ENCODE measurements at regions not wholly inside any gene's neighbourhood (a gene's known extent, or its start where the extent isn't known, plus 50 kb on each side); places are given as distances from the start of the nearest gene placed in this dataset.

- in situ Hi-C loops (cut with MboI; ENCODE audit: low sequenced_read_pairs), result no loop called here
Measured at GRCh38 chr6:9503111-9503761, 911.6 kb downstream of the TFAP2A start.

More at GRCh38 chr6:9503111-9503761, 911.6 kb downstream of the TFAP2A start:
- Histone ChIP-seq H2BK20ac (ENCODE audit: low read depth, low read length) (peak overlapping the region; percentile 50), H3K9me3 (ENCODE audit: control insufficient read depth, insufficient read depth, low read length) (peaks cover 4% of the 10 kb centered on the region), H4K20me1 (ENCODE audit: insufficient read depth, low read length) (no peaks in the 10 kb centered on the region), H4K8ac (ENCODE audit: low read depth in 2 of 2, low read length in 2 of 2) (peak overlapping the region in 1 of 2 experiments; percentile 52; a peak in 1 of 4 replicates), H2AFZ (replicated peaks; ENCODE audit: low read length, poor library complexity) (no peak overlapping the region), H4K91ac (ENCODE audit: insufficient read depth, low read depth, low read length) (no peak overlapping the region), H3K4me1 (ENCODE audit: control insufficient read depth, insufficient read depth, low read length) (no peaks in the 10 kb centered on the region), H3K14ac (replicated peaks; ENCODE audit: low read depth, low read length) (no peak overlapping the region), H3K9ac (ENCODE audit: low read depth, low read length) (no peak overlapping the region), H3K27me3 (ENCODE audit: control insufficient read depth, insufficient read depth, low read length) (no peaks in the 10 kb centered on the region), H4K5ac (ENCODE audit: low read depth, low read length) (no peak overlapping the region), H3K36me3 (ENCODE audit: control insufficient read depth, insufficient read depth, low read length) (no peaks in the 10 kb centered on the region), H3K79me1 (ENCODE audit: low read depth in 1 of 2, low read length in 2 of 2) (no peaks in the 10 kb centered on the region), H2BK5ac (ENCODE audit: low read depth, low read length, poor library complexity, severe bottlenecking) (peak overlapping the region; percentile 25), H3K4me2 (ENCODE audit: low read depth, low read length) (peak overlapping the region; percentile 47; the same call in 1 of the 2 replicates), H3K9me1 (ENCODE audit: insufficient read depth, low read length) (no peaks in the 10 kb centered on the region), H3K56ac (ENCODE audit: extremely low read depth, insufficient read depth, low read length) (no peak overlapping the region; the same call in 1 of the 2 replicates), H2AK9ac (replicated peaks; ENCODE audit: low read depth, low read length, poor library complexity) (no peak overlapping the region), H2AK5ac (ENCODE audit: low read depth, low read length) (no peak overlapping the region), H2BK120ac (ENCODE audit: low read depth, low read length) (peak overlapping the region; percentile 65; the same call in 1 of the 2 replicates), H2BK15ac (ENCODE audit: low read depth, low read length) (no peak overlapping the region), H3K4me3 (ENCODE audit: insufficient read depth, low read depth, low read length) (no peak overlapping the region), H3K27ac (ENCODE audit: insufficient read depth, low read length) (no peak overlapping the region), H3K23ac (ENCODE audit: low read depth, low read length) (no peak overlapping the region), H3K18ac (ENCODE audit: low read depth, low read length) (no peak overlapping the region), H3K4ac (ENCODE audit: low read depth, low read length) (peak overlapping the region; percentile 16; the same call in 1 of the 2 replicates)
- intact Hi-C loops (cut with micrococcal nuclease) (no loop called here), dilution Hi-C loops (cut with HindIII; ENCODE audit: low sequenced_read_pairs, unreplicated experiment) (no loop called here)
- ATAC-seq (ENCODE audit: low read depth) (peak; percentile 70), DNase-seq (peak; percentile 82)
- BruUV-seq (replicated peaks), result no TSS peak
- ChIA-PET POLR2A (ENCODE audit: unreplicated experiment) (no interaction called here), CTCF (interaction anchor here (0.5 to 1.4 kb wide), 5 partner anchors 11 to 911 kb away, joined by 3 to 6 read pairs (median 4); no protein-coding TSS in a partner anchor)
- TF ChIP-seq, protein P1, sequence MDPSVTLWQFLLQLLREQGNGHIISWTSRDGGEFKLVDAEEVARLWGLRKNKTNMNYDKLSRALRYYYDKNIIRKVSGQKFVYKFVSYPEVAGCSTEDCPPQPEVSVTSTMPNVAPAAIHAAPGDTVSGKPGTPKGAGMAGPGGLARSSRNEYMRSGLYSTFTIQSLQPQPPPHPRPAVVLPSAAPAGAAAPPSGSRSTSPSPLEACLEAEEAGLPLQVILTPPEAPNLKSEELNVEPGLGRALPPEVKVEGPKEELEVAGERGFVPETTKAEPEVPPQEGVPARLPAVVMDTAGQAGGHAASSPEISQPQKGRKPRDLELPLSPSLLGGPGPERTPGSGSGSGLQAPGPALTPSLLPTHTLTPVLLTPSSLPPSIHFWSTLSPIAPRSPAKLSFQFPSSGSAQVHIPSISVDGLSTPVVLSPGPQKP (IDR thresholded peaks at IDR 0.05; ENCODE audit: borderline replicate concordance, low read depth, low read length), result no peak
- peak; percentile 7; the same call in 1 of the 2 replicates for TF ChIP-seq CEBPB (IDR thresholded peaks at IDR 0.05; ENCODE audit: low read depth, low read length)
- WGBS, 2 experiments (ENCODE audit: extremely low coverage in 2 of 2, insufficient read length in 1 of 2), result 80% methylated on average over 1 of the region's 7 CpGs; no CpG with 5 or more reads in 1 of the 2 experiments
